HG02852 (cell line): ENCODE measurements at regions not wholly inside any gene's neighbourhood (a gene's known extent, or its start where the extent isn't known, plus 50 kb on each side); places are given as distances from the start of the nearest gene placed in this dataset.

Experiments used
- ATAC-seq: cut with Tn5 transposase; IDR thresholded peaks from one replicate; pipeline ENCODE4 v1.9.1; 2021; ENCODE audit warnings: mild to moderate bottlenecking, moderate library complexity; ENCODE audit not compliant: unreplicated experiment

DNA sequence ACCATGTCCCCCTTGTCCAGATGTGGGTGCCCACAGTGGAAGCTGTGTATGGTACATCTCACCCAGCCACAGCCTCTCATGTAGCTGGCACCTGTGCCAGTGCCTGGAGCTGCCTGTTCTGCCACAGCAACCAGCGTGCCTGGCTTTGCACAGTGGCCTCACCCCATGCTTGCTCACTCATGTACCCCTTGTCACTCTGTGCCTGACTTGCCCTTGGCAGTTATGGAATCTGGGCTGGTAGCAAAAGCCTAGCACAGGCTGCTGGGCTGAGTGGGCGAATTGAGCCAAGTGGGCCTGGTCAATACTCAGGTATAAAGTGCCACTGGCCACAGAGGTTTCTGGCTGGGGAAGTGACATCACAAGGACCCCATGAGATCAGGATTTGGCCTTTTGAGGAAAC lies 264.2 kb downstream of the INSC start:
- no peak for ATAC-seq

- no peak for ATAC-seq
Observed at GRCh38 chr11:15379483-15379882, 264.8 kb downstream of the INSC start.

GRCh38 chr11:15390857-15391256 lies 276.1 kb downstream of the INSC start:
- ATAC-seq: no peak

DNA sequence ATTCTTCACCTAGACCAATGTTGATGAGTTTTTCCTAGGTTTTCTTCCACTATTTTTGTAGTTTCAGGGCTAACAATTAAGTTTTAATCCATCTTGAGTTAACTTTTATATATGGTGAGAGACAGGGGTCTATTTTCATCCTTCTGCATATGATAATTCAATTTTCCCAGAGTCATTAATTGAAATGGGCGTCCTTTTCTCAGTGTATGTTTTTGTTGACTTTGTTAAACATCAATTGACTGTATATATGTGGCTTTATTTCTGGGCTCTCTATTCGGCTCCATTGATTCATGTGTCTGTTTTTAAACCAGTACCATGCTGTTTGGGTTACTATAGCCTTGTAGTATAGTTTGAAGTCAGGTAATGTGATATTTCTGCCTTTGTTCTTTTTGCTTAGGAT lies 282.1 kb downstream of the INSC start:
- ATAC-seq: no peak

GRCh38 chr11:15406851-15407351 lies 292.2 kb downstream of the INSC start:
- ATAC-seq: no peak

GRCh38 chr11:15412054-15412453 lies 297.3 kb downstream of the INSC start:
- peak; percentile 76 for ATAC-seq

GRCh38 chr11:15418921-15419320 lies 304.2 kb downstream of the INSC start:
- no peak for ATAC-seq

GRCh38 chr11:15419696-15420095 lies 305.0 kb downstream of the INSC start:
- ATAC-seq: no peak

DNA sequence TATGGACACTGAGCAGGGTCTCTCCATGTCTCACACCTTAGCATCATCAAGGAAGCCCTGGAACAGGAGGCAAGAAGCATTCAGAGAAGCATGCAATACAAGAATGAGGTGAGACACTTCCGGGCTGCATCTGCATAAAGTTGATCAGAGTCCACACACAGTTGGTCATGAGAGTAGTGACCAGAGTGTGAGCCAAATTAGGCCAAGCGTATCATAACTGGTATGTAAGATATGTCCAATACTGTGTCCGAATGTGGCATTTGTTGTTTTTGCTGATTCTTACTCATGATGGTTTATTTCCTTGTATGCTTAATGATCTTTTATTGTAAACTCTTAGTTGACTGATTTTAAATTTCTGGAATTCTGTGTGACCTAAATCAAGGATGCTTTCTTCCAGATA lies 315.7 kb downstream of the INSC start:
- ATAC-seq: no peak

- ATAC-seq: no peak
Observed at GRCh38 chr11:15434529-15434928, 319.8 kb downstream of the INSC start.

GRCh38 chr11:15446315-15446714 lies 331.6 kb downstream of the INSC start:
- no peak for ATAC-seq

- no peak for ATAC-seq
Observed at GRCh38 chr11:15446929-15447328, 332.2 kb downstream of the INSC start.

DNA sequence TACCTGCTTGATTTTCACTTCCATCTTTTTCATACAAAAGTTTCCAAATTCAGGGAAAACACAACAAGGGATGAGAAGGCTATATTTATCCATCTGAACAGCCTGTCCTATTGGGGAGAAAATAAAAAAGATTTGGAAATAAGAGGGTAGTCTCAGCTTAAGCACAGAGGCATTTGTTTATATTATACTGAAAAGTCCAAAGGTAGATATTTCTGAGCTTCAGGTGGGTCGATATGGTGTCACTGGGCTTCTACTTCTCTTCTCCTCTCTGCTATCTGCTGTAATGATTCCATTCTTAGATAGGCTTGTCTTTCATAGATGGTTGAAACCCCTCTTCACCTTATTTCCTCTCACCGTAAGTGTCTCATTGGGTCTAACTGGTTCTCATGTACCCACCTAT lies 337.0 kb downstream of the INSC start:
- ATAC-seq: no peak

DNA sequence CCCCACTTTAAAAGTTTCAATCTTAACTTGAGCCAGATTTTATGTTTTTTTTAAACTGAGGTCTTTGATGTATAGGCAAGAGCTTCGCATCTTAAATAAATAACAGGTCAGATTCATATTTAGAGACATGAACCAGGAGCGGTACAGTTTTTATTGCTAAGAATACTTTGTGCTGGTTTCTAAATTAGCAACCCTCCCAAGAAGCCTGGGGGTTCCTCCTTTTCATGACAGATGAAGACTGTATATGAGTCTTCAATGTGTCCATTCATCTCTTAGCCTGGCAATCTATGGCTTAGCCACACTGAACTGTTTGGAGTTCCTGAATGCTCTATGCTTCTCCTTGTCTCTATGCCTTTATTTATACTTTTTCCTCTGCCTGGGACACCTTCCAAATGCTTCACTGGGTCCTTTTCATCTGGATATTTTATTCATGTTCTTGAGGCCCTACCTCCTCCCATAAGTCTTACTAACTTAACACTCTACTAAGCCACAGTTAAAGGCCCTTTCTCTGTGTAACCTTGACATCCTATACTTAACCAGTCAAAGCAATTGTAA lies 338.6 kb downstream of the INSC start:
- ATAC-seq: peak; percentile 64

- no peak for ATAC-seq
Observed at GRCh38 chr11:15468466-15468865, 353.7 kb downstream of the INSC start.

DNA sequence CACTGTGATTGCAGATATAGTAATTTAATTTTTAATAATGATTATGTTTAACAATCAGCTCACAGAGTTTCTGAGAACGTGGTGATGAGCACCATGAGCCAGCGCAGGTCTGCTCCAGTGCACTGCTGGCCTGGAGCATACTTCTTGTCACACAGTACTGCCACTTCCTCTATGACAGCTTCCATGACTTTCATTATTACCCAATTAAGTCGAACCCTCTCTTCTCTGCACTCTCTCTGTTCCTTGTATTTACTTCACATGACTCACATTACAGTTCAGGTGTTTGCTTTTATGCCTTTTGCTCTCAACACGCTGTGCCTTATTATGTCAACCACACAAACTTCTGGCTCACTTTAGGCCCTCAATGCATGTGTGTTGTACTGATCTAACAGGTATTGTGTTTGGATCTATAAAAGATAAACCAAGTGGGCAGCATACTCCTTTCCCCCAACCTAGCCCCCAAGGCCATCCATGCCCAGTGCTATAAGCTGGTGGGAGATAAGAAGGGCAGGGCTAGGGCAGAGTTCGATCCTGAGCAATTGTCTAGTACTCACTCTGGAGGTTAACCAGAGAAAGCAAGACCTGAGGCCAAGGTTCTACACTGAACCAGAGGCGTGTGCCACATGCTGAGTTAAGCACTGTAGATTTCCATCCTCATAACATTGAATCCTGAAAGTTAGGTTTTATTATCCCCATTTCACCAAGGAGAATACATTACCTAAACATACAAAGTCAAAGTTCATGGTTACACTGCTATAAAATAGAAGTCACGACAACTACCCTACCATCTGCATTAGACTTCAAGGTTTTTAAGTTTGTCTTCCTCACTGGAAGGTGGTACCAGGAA lies 356.5 kb downstream of the INSC start:
- ATAC-seq: peak; percentile 64

- ATAC-seq: no peak
Observed at GRCh38 chr11:15471895-15472799, 357.4 kb downstream of the INSC start.

DNA sequence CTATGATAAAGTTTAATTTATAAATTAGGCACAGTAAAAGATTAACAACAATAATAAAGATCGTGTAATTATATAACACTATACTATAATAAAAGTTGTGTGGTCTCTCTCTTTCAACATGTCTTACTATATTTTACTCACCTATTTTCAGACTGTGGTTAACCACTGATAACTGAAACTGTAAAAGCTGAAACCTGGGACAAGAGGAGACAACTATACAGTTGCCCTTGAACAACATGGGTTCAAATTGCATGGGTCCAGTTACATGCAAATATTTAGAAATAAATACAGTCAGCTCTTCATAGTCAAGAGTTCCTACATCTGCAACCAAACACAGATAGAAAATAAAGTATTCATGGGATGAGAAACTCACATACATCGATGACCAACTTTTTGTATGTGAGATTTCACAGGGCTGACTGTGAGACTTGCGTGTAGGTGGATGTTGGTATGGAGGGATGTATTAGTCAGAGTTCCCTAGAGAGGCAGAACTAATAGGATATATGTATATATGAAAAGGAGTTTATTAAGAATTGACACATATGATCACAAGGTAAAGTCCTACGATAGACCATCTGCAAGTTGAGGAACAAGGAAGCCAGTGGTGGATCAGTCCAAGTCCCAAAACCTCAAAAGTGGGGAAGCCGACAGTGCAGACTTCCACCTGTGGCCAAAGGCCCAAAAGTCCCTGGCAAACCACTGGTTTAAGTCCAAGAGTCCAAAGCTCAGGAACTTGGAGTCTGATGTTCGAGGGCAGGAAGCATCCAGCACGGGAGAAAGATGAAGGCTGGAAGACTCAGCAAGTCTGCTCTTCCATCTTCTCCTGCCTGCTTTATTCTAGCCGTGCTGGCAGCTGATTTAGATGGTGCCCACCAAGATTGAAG lies 359.5 kb downstream of the INSC start:
- peak; percentile 83 for ATAC-seq

DNA sequence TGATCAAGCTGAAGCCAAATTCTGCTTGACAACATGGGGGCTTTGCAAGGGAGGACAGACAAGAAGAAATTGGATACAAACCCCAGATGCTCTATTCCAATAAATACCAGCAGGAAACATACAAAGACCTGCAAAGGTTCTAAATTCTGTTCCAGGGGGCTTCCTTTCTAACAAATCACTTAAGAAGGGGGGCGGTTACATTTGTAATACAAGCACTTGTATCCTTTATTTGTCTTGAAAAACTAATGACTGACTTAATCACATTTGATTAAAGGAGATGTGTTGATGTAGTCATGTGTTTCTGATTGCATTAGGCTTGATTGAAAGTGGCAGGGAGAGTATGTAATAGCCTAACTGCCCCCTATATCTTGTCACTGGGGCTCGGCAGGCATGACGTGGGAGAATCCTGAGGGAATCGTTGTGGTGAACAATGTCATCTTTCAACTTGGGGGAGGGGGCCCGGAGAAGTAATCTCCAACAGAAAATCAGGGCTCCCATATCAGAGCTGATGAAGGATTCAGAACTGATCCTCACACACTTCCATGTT lies 361.7 kb downstream of the INSC start:
- no peak for ATAC-seq

GRCh38 chr11:15481871-15482270 lies 367.1 kb downstream of the INSC start:
- ATAC-seq: no peak
